ENCODE measurements at regions not wholly inside any gene's neighbourhood (a gene's known extent, or its start where the extent isn't known, plus 50 kb on each side); places are given as distances from the start of the nearest gene placed in this dataset.

DNA sequence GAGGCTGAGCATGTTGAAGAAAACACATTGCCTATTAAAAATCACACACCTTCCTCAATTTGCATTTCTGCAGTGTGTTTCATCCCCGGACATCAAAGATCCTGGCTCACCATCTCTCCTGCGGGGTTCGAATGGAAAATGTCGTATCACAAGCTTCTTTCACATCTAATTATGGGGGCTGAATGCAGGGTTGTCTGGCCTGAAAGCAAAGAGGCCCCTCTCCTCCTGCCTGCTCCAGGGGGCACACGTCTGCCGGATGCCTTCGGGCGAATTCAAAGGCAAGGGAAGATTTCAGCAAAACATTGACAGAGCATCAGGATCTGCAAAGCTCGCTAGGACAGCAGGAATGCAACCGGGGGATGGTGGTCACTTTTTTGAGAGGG is 1447.7 kb downstream of the TBC1D22A start:
- TF ChIP-seq EZH2phosphoT487 (IDR thresholded peaks at IDR 0.05; ENCODE audit: borderline replicate concordance, low read length): no peak
- TF ChIP-seq, protein P1, sequence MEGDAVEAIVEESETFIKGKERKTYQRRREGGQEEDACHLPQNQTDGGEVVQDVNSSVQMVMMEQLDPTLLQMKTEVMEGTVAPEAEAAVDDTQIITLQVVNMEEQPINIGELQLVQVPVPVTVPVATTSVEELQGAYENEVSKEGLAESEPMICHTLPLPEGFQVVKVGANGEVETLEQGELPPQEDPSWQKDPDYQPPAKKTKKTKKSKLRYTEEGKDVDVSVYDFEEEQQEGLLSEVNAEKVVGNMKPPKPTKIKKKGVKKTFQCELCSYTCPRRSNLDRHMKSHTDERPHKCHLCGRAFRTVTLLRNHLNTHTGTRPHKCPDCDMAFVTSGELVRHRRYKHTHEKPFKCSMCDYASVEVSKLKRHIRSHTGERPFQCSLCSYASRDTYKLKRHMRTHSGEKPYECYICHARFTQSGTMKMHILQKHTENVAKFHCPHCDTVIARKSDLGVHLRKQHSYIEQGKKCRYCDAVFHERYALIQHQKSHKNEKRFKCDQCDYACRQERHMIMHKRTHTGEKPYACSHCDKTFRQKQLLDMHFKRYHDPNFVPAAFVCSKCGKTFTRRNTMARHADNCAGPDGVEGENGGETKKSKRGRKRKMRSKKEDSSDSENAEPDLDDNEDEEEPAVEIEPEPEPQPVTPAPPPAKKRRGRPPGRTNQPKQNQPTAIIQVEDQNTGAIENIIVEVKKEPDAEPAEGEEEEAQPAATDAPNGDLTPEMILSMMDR (IDR thresholded peaks at IDR 0.05; ENCODE audit: low read depth, low read length, poor library complexity, severe bottlenecking): no peak
- no peaks in the 10 kb centered on the region for H3K9me3 ChIP-seq (ENCODE audit: control insufficient read depth, insufficient read depth, low read length)
- no peak overlapping the region for H3K4me2 ChIP-seq (ENCODE audit: low read length)

DNA sequence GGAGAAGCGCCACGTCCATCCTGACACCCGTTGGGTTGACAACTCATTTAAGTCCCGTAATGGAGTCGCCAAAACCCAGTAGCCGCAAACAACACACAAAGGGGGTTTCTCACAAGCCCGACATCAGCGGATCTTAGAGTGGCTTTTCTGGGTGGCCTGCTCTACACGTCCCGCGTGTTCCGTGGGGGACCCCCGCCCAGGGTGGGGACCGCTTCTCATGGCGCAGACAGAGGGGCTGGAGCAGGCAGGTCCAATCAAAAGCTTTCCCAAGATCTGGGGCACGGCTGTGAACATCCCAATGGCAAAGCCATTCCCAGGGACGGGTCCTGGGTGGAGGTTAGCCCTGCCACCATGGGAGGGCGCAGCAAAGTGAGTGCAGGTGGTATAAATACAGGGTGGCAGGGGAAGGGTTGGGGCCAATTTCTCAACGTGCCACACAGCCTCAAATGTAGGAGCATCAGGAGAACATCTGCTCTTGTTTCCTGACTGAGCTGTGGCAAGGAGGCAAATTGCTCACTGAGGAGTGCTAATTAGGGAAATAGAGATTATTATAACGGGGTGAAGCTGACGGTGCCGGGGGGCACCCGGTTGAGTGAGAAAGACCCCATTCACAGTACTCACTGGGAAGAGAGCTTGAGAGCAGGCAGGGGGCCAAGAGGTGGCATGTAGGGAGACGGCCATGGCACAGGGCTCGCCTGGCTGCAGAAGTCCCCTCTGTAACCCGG is 1447.2 kb downstream of the TBC1D22A start:
- no peaks in the 10 kb centered on the region for H3K79me2 ChIP-seq (ENCODE audit: control insufficient read depth, low read length)
- H3K4me2 ChIP-seq (ENCODE audit: low read length): no peak overlapping the region
- no peak overlapping the region for H3K4me3 ChIP-seq (ENCODE audit: low read length)
- H3K9me2 ChIP-seq (replicated peaks; ENCODE audit: control insufficient read depth, low read length): no peaks in the 10 kb centered on the region
- no peaks in the 10 kb centered on the region for H3K36me3 ChIP-seq (ENCODE audit: control insufficient read depth, low read length)
- H3K4me1 ChIP-seq (ENCODE audit: control insufficient read depth, low read length): no peaks in the 10 kb centered on the region
- no peaks in the 10 kb centered on the region for H3F3A ChIP-seq (ENCODE audit: control insufficient read depth, insufficient read depth)
- peaks cover 3% of the 10 kb centered on the region; the same call in 1 of the 2 replicates for H3K27me3 ChIP-seq (ENCODE audit: control insufficient read depth, low read length)
- H3K9me3 ChIP-seq (ENCODE audit: control insufficient read depth, insufficient read depth, low read length): no peaks in the 10 kb centered on the region
- no peaks in the 10 kb centered on the region for H4K20me1 ChIP-seq (ENCODE audit: control insufficient read depth, insufficient read depth, low read depth, low read length)
- no peak for TF ChIP-seq EZH2phosphoT487 (IDR thresholded peaks at IDR 0.05; ENCODE audit: borderline replicate concordance, low read length)
- TF ChIP-seq, protein P1 (IDR thresholded peaks at IDR 0.05; ENCODE audit: low read depth, low read length, poor library complexity, severe bottlenecking): no peak
- H3K27ac ChIP-seq (ENCODE audit: low read depth, low read length): no peak overlapping the region

More for the DNA sequence above, 1447.7 kb downstream of the TBC1D22A start:
- H3F3A ChIP-seq (ENCODE audit: control insufficient read depth, insufficient read depth): no peaks in the 10 kb centered on the region
- no peaks in the 10 kb centered on the region for H3K36me3 ChIP-seq (ENCODE audit: control insufficient read depth, low read length)
- peaks cover 3% of the 10 kb centered on the region; the same call in 1 of the 2 replicates for H3K27me3 ChIP-seq (ENCODE audit: control insufficient read depth, low read length)
- no peaks in the 10 kb centered on the region for H3K4me1 ChIP-seq (ENCODE audit: control insufficient read depth, low read length)
- H3K79me2 ChIP-seq (ENCODE audit: control insufficient read depth, low read length): no peaks in the 10 kb centered on the region
- no peak overlapping the region for H3K4me3 ChIP-seq (ENCODE audit: low read length)
- no peaks in the 10 kb centered on the region for H3K9me2 ChIP-seq (replicated peaks; ENCODE audit: control insufficient read depth, low read length)
- no peaks in the 10 kb centered on the region for H4K20me1 ChIP-seq (ENCODE audit: control insufficient read depth, insufficient read depth, low read depth, low read length)
- H3K27ac ChIP-seq (ENCODE audit: low read depth, low read length): no peak overlapping the region

DNA sequence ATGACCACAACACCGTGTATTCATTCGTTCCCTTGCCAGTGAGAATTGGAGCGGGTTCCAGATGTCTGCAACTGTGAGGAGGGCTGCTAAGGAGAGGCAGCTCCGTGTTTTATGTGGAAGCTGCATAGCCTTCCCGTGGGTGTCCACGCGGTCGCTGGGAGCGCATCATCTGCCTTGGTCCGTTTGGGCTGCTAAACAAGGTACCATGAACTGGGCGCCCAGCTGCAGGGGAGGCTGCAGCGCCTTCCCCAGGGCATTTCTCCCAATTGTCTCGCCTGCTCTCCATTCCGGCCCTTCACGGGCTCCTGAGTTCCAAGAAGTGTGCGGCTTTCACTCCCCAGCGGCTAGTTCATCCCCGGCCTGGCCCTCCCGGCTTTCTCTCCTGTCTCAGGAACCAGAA is 1446.4 kb downstream of the TBC1D22A start:
- TF ChIP-seq EZH2phosphoT487 (IDR thresholded peaks at IDR 0.05; ENCODE audit: borderline replicate concordance, low read length): no peak
- TF ChIP-seq, protein P1 (IDR thresholded peaks at IDR 0.05; ENCODE audit: low read depth, low read length, poor library complexity, severe bottlenecking): no peak

More for the DNA sequence above, 1446.4 kb downstream of the TBC1D22A start:
- Histone ChIP-seq H3K27ac (ENCODE audit: low read depth, low read length) (no peak overlapping the region), H3K27me3 (ENCODE audit: control insufficient read depth, low read length) (peaks cover 3% of the 10 kb centered on the region; the same call in 1 of the 2 replicates), H3K9me3 (ENCODE audit: control insufficient read depth, insufficient read depth, low read length) (no peaks in the 10 kb centered on the region), H3K4me1 (ENCODE audit: control insufficient read depth, low read length) (no peaks in the 10 kb centered on the region), H4K20me1 (ENCODE audit: control insufficient read depth, insufficient read depth, low read depth, low read length) (no peaks in the 10 kb centered on the region), H3K4me3 (ENCODE audit: low read length) (no peak overlapping the region), H3K79me2 (ENCODE audit: control insufficient read depth, low read length) (no peaks in the 10 kb centered on the region), H3K9me2 (replicated peaks; ENCODE audit: control insufficient read depth, low read length) (no peaks in the 10 kb centered on the region), H3F3A (ENCODE audit: control insufficient read depth, insufficient read depth) (no peaks in the 10 kb centered on the region), H3K4me2 (ENCODE audit: low read length) (no peak overlapping the region), H3K36me3 (ENCODE audit: control insufficient read depth, low read length) (no peaks in the 10 kb centered on the region)
